NCI-H748 treated with DMSO at 0.1 percent for 48 hours (cell line): ENCODE measurements at regions not wholly inside any gene's neighbourhood (a gene's known extent, or its start where the extent isn't known, plus 50 kb on each side); places are given as distances from the start of the nearest gene placed in this dataset.
"Not testable (repeated sequence)": the region's sequence is repeated elsewhere in the genome, so short reads cannot be mapped to it uniquely, and the experiment has no call there.

Experiments
- DNase-seq: peaks from one replicate; lab custom pipeline; 2025; lab: John Stamatoyannopoulos, UW

DNA sequence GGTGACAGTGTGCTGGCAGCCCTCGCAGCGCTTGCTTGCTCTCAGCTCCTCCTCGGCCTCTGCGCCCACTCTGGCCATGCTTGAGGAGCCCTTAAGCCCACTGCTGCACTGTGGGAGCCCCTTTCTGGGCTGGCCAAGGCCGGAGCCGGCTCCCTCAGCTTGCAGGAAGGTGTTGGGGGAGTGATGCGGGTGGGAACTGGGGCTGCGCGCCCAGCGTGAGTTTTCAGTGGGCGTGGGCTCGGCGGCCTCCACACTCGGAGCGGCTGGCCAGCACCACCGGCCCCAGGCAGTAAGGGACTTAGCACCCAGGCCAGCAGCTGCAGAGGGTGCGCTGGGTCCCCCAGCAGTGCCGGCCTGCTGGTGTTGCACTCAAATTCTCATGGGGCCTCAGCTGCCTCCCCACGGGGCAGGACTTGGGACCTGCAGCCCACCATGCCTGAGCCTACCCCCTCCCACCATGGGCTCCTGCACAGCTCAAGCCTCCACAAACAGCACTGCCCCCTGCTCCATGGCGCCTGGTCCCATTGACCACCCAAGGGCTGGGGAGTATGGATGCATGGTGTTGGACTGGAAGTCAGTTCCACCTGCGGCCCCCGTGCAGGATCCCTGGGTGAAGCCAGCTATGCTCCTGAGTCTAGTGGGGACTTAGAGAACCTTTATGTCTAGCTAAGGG lies 223.1 kb upstream of the PTPRD start:
- DNase-seq, result no peak

DNA sequence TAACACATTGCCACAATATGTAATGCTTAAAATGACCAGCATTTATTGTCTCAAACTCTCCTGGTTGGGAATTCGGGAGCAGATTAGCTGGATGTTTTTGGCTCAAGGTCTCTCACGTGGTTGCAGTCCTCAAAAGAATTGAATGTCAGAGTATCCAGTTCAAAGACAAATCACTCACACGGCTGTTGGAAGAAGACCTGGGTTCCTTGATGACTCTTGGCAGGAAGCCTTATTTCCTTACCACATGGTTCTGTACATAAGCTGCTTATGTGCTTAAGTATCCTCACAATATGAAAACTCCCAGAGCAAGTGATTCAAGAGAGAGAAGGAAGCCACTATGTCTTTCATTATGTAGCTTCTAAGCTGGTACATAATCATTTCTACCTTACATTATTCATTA lies 230.3 kb upstream of the PTPRD start:
- DNase-seq, result no peak

DNA sequence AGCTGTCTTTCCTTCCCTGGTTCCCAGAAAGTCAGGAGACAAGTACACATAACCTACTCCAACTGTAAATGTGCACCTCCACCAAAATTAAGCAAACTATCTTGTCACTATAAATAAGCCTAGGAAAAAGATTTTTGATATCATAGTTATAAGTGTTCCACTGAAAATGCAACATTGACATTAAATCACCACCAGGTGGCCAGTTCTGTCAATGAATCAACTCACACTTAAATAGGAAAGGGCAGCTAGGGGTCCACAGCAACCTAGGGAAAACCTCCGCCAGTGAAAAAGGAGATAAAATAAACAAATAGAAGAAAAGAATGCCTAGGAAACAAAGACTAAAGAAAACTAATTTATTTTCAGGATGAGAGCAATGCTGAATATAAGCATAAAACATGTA lies 243.0 kb upstream of the PTPRD start:
- DNase-seq, result peak; percentile 51

DNA sequence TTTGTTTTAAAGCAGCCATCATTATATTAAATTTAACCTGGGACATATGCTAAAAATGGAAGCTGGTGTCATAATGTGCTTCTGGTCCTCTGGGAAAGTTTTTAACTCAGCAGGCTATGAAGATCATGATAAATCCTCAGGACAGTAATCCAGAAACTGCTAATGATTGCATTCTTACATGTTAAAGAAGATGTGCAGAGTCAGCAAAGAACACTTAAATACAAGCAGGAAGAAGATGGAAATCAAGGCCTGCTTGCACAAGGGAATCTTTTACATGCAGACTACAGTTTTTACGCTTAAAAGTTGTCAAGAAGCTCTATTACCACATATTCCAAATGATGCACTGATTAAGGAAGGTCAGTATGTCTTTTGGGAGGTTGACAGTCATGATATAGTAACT lies 246.0 kb upstream of the PTPRD start:
- no peak for DNase-seq

DNA sequence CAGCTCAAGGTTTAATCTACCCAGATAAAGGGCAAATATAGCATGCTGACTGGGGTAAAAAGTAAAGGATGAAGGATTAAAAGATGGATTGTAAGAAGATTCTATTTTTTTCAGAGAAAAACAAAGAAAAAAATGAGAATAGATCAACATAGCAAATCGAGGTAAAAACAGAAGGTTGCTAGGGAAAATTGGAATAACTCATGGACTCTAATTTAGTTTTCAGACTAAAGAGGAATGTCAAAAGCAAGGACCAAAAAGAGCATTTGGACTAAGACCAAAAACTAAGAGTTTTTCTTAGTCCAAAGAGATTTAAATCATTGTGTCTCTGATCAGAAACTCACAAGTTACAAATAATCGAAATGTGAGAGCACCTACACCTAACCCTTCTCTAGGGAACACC lies 250.7 kb upstream of the PTPRD start:
- no peak for DNase-seq

DNA sequence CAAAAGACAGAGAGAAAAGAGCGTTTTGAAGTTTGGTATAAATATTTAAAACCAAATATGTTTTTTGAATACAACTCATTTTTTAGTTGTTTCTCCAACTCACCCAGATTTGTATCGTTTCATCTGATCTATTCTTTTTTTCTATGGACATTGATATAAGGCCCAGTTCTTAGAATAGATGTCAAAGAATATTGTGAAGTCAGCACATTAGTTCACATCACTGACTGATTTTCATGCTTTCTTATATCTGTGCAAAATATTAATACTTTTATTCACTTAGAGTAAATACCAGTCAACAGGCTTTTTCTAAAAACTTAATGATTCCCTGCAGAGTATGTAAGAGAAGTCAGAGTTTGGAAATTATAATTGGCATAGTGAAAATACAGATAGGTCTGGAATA lies 254.4 kb upstream of the PTPRD start:
- DNase-seq, result no peak

DNA sequence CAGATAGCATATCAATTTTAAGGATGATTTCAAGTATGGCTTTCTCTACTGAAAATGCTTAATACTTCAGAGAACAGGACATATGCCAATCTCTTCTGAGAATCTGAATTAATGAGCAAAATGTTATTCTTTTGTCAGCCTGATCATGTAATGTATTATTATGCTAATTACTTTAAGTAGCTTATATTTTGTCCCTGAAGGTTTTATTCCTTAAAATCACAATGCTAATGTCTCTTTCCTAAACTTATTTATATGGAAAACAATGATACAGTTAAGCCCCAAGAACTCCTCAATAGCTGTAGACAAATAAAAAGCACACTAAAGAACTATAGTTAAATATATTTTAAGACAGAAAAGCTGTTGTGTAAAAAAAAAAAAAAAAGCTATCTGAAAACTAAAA lies 256.9 kb upstream of the PTPRD start:
- DNase-seq, result no peak

DNA sequence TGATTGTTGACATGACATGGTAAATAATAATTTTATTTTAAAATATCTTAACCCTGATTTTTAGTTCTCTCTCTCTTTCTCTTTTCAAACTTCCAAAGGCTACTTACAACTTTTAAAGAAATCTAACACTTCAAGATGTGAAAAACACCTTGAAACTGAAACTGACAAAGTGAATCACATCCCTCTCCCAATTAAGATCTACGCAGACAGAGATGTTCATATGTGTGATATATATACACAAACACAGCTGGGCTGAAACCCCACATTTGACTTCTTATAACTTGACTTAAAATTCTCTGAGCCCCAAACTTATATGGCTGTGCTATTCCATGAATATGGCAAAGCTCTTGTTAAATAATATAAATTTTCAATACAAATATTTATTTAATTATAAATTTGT lies 261.2 kb upstream of the PTPRD start:
- DNase-seq, result no peak

DNA sequence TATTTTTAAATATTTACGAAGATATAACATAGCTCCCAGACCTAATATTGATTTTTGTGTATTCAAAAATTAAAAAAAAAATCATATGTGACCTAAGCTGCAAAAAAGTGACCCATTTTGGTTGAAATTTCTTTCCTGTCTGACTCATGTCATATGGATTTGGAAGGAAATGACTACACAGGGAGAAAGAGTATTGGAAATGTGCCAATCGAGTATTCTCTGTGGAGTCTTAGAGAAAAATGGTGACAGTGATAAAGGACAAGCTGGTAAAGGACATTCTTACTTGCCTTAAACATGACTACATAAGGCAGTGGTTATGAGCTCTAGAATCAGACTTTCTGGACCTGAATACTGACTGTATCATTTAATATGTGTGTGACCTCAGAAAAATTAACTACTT lies 262.9 kb upstream of the PTPRD start:
- no peak for DNase-seq

DNA sequence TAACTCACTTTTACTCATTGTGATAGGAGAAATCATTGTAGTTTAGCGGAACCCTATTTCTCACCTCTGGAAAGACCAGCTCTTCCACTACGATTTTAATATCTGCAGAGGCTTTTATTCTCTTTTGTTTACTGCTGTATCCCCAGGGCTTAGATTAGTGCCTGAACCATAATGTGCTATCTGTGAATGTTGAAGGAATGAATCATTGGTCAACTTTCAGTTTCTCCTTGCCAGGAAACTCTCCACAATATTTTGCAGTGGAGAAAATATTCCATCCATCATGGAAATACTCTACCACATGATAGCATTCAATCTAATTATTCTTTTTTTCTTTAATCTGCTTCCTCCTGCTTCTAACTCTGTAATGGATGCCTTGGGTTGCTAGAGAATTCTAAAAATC lies 263.5 kb upstream of the PTPRD start:
- no peak for DNase-seq

DNA sequence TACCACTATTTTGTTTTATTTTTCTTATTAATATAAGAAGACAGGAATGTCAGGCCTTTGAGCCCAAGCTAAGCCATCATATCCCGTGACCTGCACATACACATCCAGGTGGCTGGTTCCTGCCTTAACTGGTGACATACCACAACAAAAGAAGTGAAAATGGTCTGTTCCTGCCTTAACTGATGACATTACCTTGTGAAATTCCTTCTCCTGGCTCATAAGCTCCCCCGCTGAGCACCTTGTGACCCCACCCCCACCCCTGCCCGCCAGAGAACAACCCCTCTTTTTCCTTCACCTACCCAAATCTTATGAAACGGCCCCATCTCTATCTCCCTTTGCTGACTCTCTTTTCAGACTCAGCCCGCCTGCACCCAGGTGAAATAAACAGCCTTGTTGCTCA lies 277.5 kb upstream of the PTPRD start:
- not testable (repeated sequence) for DNase-seq

DNA sequence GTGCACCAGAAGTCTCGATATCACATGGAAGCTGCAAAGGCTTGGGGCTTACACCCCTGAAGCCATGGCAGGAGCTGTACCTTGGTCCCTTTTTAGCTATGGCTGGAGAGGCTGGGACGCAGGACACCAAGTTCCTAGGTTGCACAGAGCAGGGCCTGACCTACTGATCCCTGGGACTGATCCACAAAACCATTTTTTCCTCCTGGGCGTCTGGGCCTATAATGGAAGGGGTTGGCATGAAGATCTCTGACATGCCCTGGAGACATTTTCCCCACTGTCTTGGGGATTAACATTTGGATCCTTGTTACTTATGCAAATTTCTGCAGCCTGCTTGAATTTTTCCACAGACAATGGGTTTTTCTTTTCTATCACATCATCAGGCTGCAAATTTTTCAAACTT lies 286.7 kb upstream of the PTPRD start:
- no peak for DNase-seq

DNA sequence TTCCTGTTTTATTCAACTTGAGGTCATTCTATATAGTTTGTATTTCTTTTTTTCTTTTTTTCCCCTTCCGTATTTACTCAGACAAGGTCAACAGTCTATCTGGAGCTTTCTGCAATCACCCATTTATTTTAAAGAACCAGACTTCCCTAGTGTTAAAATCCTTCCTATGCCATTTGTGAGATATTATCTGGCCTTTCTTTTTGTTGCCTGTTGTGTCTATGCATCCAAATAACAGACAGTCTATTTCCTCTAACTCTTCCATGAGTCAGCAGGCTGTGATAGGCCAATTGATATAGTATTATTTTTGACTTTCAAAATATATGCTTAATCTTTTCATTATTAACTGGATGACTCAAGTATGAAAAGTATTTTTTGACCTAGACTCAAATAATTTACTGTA lies 291.2 kb upstream of the PTPRD start:
- DNase-seq, result no peak

DNA sequence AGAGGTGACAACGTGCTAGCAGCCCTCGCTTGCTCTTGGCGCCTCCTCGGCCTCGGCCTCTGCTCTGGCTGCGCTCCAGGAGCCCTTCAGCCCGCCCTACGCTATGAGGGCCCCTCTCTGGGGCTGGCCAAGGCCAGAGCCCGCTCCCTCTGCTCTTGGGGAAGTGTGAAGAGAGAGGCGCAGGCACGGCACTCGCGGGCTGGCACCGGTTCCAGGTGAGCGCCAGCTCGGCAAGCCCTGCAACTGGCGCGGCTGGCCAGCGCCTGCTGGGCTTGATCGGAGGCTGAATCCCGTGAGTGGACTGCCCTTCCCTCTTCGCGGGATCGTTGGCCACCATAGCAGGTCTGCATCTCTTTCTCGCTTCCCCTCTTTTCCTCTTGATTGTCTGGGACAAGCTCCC lies 298.0 kb upstream of the PTPRD start:
- no peak for DNase-seq

DNA sequence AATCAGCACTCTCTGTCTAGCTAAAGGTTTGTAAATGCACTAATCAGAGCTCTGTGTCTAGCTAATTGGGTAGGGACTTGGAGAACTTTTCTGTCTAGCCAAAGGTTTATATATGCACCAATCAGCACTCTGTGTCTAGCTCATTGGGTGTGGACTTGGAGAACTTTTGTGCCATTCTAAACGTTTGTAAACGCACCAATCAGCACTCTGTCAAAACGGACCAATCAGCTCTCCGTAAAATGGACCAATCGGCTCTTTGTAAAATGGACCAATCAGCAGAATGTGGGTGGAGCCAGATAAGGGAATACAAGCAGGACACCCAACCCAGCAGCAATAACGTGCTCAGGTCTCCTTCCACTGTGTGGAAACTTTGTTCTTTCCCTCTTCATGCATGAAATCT lies 298.6 kb upstream of the PTPRD start:
- no peak for DNase-seq

DNA sequence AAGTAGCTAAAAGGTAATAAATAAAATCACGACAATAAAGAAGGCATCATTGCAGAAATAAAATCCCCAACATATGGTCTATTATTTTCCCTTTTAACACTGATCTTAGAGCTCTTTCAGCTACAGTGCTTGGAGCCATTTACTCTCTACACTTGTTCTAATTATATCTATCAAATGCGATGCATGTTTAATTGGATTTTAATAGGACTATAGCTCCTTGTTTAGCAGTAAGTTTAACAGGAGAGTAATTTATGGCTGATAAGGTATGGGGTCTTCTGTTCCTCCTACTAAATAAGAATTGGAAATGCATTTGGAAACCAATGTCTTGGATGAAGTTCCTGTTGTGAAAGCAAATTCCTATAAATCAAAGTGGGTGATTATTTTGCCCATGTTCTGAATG lies 304.2 kb upstream of the PTPRD start:
- DNase-seq, result no peak

DNA sequence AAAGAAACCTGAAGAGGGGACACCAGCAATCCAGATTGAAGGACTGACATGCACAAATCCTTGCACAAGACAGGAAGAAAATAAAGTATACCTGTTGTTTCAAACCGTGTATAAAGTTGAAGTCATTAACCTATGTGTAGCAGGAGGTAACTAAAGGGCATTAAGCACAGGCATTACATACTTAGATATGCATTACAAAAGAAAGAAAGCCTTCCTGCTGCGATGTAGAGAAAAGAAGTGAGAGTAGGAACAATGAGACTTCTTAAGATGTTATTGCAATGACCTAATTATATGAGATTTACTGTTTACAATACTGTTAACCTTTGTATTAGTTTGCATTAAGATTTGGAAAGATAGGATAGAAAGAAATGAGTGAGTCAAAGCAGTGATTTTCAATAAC lies 308.9 kb upstream of the PTPRD start:
- DNase-seq, result no peak

DNA sequence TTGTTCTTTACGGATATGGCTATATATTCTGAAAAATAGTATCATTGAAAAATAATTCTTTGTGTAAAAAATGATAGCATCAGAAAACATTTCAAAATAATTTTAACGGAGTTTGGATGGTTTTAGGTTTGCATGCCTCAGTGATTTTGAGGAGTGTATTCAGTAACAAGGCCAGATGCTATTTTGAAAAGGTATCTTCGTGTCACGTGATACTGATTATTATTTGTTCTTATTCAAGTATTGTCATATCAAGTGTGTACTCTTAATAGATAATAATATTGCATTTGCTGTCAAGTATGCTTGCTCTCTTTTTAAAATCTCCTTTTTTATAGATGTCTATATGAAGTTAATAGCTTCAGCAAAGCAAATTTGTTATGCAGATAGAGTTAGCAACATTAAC lies 313.1 kb upstream of the PTPRD start:
- DNase-seq, result no peak

DNA sequence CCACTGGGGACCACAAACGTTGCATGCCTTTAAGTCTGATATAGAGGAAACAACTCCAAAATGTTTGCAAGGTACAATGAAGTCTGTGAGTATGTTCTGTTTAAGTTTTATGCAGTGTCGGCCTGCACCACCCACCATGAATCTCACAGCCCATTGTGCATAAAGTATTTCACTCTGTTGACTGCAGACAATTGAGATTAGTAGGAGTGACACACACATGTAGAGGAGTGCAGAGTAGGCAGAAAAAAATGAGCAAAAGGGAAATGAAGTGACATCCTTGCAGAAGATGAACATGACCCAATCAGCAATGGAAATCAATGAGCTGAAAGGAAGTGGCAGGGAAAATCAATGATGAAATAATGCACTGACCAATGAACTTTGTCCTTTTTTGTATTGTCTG lies 315.6 kb upstream of the PTPRD start:
- DNase-seq, result no peak

DNA sequence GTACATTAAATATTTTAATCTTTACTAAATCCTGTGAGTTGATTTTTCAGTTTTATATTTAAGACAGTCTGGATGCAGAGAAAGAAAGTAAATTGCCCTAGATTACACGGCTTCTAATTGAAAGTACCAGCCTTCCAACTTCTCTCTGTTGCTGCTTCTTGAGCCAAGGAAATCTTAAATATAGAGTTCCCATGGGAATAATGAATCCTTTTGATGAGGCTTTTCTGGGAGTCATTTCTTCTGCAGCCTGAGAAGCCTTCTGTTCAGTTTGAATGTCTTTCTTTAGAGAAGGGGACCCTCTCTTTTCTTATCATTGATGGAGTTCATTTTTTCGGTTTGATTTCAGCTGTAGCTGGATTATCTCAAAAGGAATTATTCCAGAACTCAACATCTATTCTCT lies 317.3 kb upstream of the PTPRD start:
- no peak for DNase-seq

DNA sequence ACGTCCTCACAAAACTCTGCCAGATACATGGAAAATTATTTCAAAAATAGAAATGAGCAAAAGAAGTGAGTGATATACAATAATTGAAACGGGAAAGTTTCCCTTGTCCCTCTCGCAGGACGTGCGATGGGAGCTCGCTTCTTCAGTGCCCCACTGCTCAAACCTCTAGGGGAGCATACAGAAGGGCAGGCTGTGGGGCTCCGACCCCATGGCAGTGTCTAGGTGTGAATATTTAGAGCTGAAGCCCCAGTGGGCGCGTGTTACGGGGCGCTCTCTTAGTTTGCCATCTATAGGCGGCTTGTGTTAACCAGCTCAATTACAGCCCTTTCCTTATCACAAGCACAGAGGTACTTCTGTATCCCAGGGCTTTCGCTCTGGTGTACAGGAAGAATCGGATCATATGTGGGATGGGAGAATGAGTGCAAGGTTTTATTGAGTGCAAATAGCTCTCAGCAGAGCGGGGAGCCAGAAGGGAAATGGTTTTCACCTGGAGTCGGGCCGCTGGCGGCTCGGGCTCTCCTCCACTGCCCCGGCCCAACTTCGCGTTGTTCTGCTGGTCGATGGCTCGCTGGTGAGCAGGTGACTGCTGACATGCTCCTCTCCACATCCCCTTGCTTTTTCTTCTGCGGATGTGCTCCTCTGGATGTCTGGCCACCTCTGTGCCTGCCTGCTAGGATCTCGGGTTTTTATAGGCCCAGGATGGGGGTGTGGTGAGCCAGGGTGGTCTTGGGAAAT lies 334.0 kb upstream of the PTPRD start:
- no peak for DNase-seq

DNA sequence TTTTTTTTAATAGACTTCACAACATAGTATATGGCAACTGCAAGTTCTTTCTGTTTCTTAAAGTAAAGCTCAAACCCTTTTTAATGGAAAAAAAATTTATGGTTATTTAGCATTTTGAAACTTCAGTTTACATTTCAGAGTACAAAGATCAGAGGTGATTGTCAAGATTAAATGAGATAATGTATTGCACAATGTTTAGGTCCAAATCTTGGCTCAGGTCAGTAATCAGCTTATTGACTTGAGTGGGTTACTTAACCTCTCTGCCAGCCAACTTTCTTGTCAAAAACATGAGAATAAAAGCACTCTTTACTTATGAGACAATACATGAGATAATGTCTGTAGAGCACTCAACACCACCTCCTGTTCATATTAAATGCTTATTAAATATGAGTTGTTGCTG lies 345.1 kb upstream of the PTPRD start:
- no peak for DNase-seq

DNA sequence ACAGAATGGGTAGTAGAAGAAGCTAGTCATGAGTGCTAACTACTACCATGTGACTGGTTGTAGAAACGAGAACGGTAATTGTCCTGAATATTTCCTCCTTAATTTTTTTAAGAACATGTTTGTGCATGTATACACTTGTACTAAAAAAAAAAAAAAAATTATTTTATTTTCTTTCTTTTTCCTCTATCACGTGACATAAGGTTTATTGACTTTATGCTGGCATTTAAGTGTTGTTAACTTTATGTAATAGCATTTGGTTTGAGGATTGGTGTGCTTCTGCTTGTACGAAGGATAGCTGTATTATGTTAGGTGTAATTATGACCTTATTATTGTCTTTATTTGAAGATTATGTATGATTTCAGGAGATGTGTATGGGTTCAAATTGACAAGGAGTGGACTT lies 349.1 kb upstream of the PTPRD start:
- no peak for DNase-seq

DNA sequence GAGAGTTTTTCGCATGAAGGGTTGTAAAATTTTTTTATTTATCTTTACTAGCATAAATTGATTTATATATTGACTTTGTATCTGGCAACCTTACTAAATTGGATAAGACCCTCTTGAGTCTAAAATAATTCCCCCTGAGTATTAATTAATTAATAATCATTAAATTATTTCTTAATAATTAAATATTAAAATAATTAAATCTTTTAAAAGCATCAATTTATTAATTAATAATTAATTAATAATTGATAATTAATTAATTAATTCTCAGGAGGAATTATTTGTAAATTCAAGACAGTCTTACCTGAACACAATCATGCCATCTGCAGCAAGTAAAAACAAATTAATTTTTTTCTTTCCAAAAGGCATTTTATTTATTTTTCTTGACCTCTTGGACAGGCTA lies 370.4 kb upstream of the PTPRD start:
- DNase-seq, result no peak
